ENCODE measurements at regions not wholly inside any gene's neighbourhood (a gene's known extent, or its start where the extent isn't known, plus 50 kb on each side); places are given as distances from the start of the nearest gene placed in this dataset.

DNA sequence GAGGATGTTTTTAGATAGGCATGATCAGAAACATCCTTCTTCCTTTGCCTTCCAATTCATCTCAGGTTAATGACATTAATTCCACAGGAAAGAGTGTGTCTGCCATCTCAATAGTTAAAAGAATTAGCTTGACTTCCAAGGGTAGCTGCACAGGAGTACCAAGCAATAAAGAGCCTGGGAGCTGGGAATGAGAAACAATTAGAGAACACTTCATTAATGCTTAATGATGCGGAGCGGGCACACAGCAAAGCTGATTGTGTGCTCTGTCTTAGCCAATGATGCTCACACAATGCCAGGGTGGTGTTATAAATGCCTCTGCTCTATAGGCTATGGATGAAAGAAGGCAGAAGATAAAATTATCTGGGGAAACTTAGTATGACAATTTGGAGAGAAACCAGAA is 1052.5 kb upstream of the LCORL start:
- ATAC-seq (replicated peaks) (no peak), DNase-seq (no peak)
- no peaks in the 10 kb centered on the region for H3K4me1 Mint-ChIP-seq (ENCODE audit: low read depth in 2 of 2)
- H3K27ac Mint-ChIP-seq = no peak overlapping the region
- no peak overlapping the region for H3K4me3 Mint-ChIP-seq
- H3K9me3 Mint-ChIP-seq = peaks cover 0 to 7% of the 10 kb centered on the region in 2 donors
- H3K27me3 Mint-ChIP-seq = no peaks in the 10 kb centered on the region
- no peaks in the 10 kb centered on the region for H3K36me3 Mint-ChIP-seq (ENCODE audit: insufficient read depth)

- H3K4me1 Mint-ChIP-seq (ENCODE audit: low read depth in 2 of 2) = no peaks in the 10 kb centered on the region
Measured at GRCh38 chr4:19063662-19064061, 1042.1 kb upstream of the LCORL start.

GRCh38 chr4:19054916-19055315 is 1033.4 kb upstream of the LCORL start:
- no peak for DNase-seq
- no peak for ATAC-seq (replicated peaks)
- Mint-ChIP-seq H3K27me3 (no peaks in the 10 kb centered on the region), H3K9me3 (peaks cover 4 to 6% of the 10 kb centered on the region in 2 donors), H3K27ac (no peak overlapping the region), H3K4me1 (ENCODE audit: low read depth in 2 of 2) (no peaks in the 10 kb centered on the region), H3K36me3 (ENCODE audit: insufficient read depth) (no peaks in the 10 kb centered on the region), H3K4me3 (no peak overlapping the region)

More at GRCh38 chr4:19063662-19064061, 1042.1 kb upstream of the LCORL start:
- H3K36me3 Mint-ChIP-seq (ENCODE audit: insufficient read depth) = no peaks in the 10 kb centered on the region
- H3K27me3 Mint-ChIP-seq = no peaks in the 10 kb centered on the region
- no peak overlapping the region for H3K27ac Mint-ChIP-seq
- no peak overlapping the region for H3K4me3 Mint-ChIP-seq
- no peak for DNase-seq
- peaks cover 18 to 32% of the 10 kb centered on the region in 2 donors for H3K9me3 Mint-ChIP-seq
- no peak for ATAC-seq (replicated peaks)

DNA sequence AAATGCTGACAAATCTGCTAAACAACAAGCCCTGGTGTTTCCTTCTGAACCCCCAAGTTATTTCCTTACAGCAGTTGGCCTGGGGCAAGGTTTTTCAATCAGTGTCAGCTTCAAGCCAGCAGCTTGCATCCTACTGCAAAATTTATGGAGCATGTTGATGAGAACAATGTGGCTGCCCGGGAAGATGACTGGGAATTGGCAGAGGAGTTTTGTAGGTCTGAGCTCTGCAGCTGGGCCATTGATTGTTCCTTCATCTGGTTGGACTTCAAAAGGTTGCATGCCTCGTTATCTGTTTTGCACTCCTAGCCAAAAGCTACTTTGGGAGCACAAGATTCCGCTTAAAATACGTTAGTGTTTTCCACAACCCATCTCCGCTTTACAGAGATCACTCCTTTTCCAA is 1030.3 kb upstream of the LCORL start:
- Mint-ChIP-seq H3K27me3 (no peaks in the 10 kb centered on the region), H3K9me3 (peaks cover 0 to 8% of the 10 kb centered on the region in 2 donors), H3K27ac (no peak overlapping the region), H3K36me3 (ENCODE audit: insufficient read depth) (no peaks in the 10 kb centered on the region), H3K4me3 (no peak overlapping the region), H3K4me1 (ENCODE audit: low read depth in 2 of 2) (no peaks in the 10 kb centered on the region)
- ATAC-seq (replicated peaks) = no peak
- DNase-seq = no peak

DNA sequence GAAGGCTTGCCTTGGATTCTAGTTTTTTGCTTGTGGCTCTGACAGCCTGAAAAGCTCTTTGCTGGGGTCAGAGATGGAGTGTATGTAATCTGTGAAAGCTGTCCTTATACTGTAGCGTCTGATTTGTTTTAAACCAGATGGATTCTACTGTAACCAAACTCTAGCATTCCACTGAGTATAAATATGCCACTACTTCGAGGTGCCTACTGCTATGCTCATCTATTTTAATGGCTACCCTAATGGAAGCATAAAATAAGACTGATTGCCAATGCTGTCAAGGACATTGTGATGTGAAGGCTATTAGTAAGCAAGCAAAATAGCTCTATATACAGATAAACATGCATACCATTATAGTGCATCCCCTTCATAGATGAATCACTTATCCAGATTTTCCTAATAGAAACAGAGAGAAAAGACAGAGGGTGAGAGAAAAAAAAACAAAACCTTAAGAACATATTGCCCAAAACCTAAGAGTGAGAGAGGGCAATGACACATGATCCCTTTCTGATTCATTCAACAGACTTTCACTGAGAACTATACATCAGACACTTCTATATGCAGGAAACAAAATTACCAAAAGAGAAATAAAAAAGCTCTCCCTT is 1025.8 kb upstream of the LCORL start:
- Mint-ChIP-seq H3K4me1 (ENCODE audit: low read depth in 2 of 2) (no peaks in the 10 kb centered on the region), H3K9me3 (peaks cover 11 to 13% of the 10 kb centered on the region in 2 donors), H3K27me3 (no peaks in the 10 kb centered on the region), H3K27ac (no peak overlapping the region), H3K4me3 (no peak overlapping the region), H3K36me3 (ENCODE audit: insufficient read depth) (no peaks in the 10 kb centered on the region)
- no peak for DNase-seq
- no peak for ATAC-seq (replicated peaks)

- H3K4me1 Mint-ChIP-seq (ENCODE audit: low read depth in 2 of 2) = no peaks in the 10 kb centered on the region
- H3K36me3 Mint-ChIP-seq (ENCODE audit: insufficient read depth) = no peaks in the 10 kb centered on the region
- DNase-seq = no peak
- no peak overlapping the region for H3K4me3 Mint-ChIP-seq
- peaks cover 10 to 21% of the 10 kb centered on the region in 2 donors for H3K9me3 Mint-ChIP-seq
- no peak for ATAC-seq (replicated peaks)
- no peak overlapping the region for H3K27ac Mint-ChIP-seq
- H3K27me3 Mint-ChIP-seq = no peaks in the 10 kb centered on the region
Measured at GRCh38 chr4:19039816-19040215, 1018.3 kb upstream of the LCORL start.

- Mint-ChIP-seq H3K36me3 (ENCODE audit: insufficient read depth) (no peaks in the 10 kb centered on the region), H3K4me1 (ENCODE audit: low read depth in 2 of 2) (no peaks in the 10 kb centered on the region), H3K4me3 (no peak overlapping the region), H3K27me3 (no peaks in the 10 kb centered on the region), H3K9me3 (peaks cover 6 to 9% of the 10 kb centered on the region in 2 donors), H3K27ac (no peak overlapping the region)
- DNase-seq (no peak), ATAC-seq (replicated peaks) (no peak)
Measured at GRCh38 chr4:19038231-19038630, 1016.7 kb upstream of the LCORL start.

- ATAC-seq (replicated peaks) (no peak), DNase-seq (no peak)
- H3K27me3 Mint-ChIP-seq = no peaks in the 10 kb centered on the region
- H3K36me3 Mint-ChIP-seq (ENCODE audit: insufficient read depth) = no peaks in the 10 kb centered on the region
- H3K9me3 Mint-ChIP-seq = peaks cover 0 to 7% of the 10 kb centered on the region in 2 donors
- H3K27ac Mint-ChIP-seq = no peak overlapping the region
- H3K4me1 Mint-ChIP-seq (ENCODE audit: low read depth in 2 of 2) = no peaks in the 10 kb centered on the region
- H3K4me3 Mint-ChIP-seq = no peak overlapping the region
Measured at GRCh38 chr4:19033816-19034733, 1012.5 kb upstream of the LCORL start.

- peaks cover 0 to 10% of the 10 kb centered on the region in 2 donors for H3K9me3 Mint-ChIP-seq
- no peak overlapping the region for H3K4me3 Mint-ChIP-seq
- no peaks in the 10 kb centered on the region for H3K36me3 Mint-ChIP-seq (ENCODE audit: insufficient read depth)
- no peak overlapping the region for H3K27ac Mint-ChIP-seq
- H3K4me1 Mint-ChIP-seq (ENCODE audit: low read depth in 2 of 2) = no peaks in the 10 kb centered on the region
- DNase-seq = no peak
- H3K27me3 Mint-ChIP-seq = no peaks in the 10 kb centered on the region
- no peak for ATAC-seq (replicated peaks)
Measured at GRCh38 chr4:19030536-19030935, 1009.0 kb upstream of the LCORL start.

- DNase-seq (no peak), ATAC-seq (replicated peaks) (no peak)
- no peak overlapping the region for H3K27ac Mint-ChIP-seq
- H3K9me3 Mint-ChIP-seq = peaks cover 0 to 10% of the 10 kb centered on the region in 2 donors
- H3K4me1 Mint-ChIP-seq (ENCODE audit: low read depth in 2 of 2) = no peaks in the 10 kb centered on the region
- H3K27me3 Mint-ChIP-seq = no peaks in the 10 kb centered on the region
- H3K36me3 Mint-ChIP-seq (ENCODE audit: insufficient read depth) = no peaks in the 10 kb centered on the region
- no peak overlapping the region for H3K4me3 Mint-ChIP-seq
Measured at GRCh38 chr4:19030048-19030447, 1008.5 kb upstream of the LCORL start.

- no peaks in the 10 kb centered on the region for H3K27me3 Mint-ChIP-seq
- no peaks in the 10 kb centered on the region for H3K4me1 Mint-ChIP-seq (ENCODE audit: low read depth in 2 of 2)
- H3K36me3 Mint-ChIP-seq (ENCODE audit: insufficient read depth) = no peaks in the 10 kb centered on the region
- peaks cover 0 to 7% of the 10 kb centered on the region in 2 donors for H3K9me3 Mint-ChIP-seq
- H3K4me3 Mint-ChIP-seq = no peak overlapping the region
- H3K27ac Mint-ChIP-seq = no peak overlapping the region
- ATAC-seq (replicated peaks) (no peak), DNase-seq (no peak)
Measured at GRCh38 chr4:19026281-19026680, 1004.7 kb upstream of the LCORL start.

DNA sequence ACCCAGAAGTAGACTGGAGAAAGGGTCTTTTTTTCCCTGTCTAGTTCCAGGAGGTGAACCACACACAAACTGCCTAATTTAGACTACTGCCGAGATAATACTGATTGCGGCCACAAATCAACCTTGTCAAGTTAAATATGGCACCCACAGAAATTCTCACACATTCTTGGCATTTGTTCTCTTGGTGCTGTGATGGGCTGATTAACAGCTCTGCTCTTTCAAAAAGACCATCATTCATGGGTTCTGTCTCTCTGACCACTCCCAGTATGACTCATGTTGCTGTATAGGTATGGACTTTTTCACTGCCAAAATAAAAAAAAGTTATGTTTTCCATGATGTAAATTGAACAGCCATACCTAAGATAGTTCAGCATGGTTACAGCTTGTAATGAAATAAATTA is 1003.5 kb upstream of the LCORL start:
- no peaks in the 10 kb centered on the region for H3K4me1 Mint-ChIP-seq (ENCODE audit: low read depth in 2 of 2)
- no peak overlapping the region for H3K4me3 Mint-ChIP-seq
- H3K36me3 Mint-ChIP-seq (ENCODE audit: insufficient read depth) = no peaks in the 10 kb centered on the region
- DNase-seq = no peak
- ATAC-seq (replicated peaks) = no peak
- H3K9me3 Mint-ChIP-seq = peaks cover 7% of the 10 kb centered on the region in 2 donors
- H3K27ac Mint-ChIP-seq = no peak overlapping the region
- H3K27me3 Mint-ChIP-seq = no peaks in the 10 kb centered on the region

- Mint-ChIP-seq H3K36me3 (ENCODE audit: insufficient read depth) (no peaks in the 10 kb centered on the region), H3K4me1 (ENCODE audit: low read depth in 2 of 2) (no peaks in the 10 kb centered on the region), H3K27ac (no peak overlapping the region), H3K4me3 (no peak overlapping the region), H3K9me3 (peaks cover 5 to 7% of the 10 kb centered on the region in 2 donors), H3K27me3 (no peaks in the 10 kb centered on the region)
- DNase-seq = no peak
- ATAC-seq (replicated peaks) = no peak
Measured at GRCh38 chr4:19024047-19024446, 1002.5 kb upstream of the LCORL start.

- no peaks in the 10 kb centered on the region for H3K36me3 Mint-ChIP-seq (ENCODE audit: insufficient read depth)
- H3K9me3 Mint-ChIP-seq = peaks cover 7 to 13% of the 10 kb centered on the region in 2 donors
- H3K27me3 Mint-ChIP-seq = no peaks in the 10 kb centered on the region
- H3K4me1 Mint-ChIP-seq (ENCODE audit: low read depth in 2 of 2) = no peaks in the 10 kb centered on the region
- DNase-seq (no peak), ATAC-seq (replicated peaks) (no peak)
- H3K4me3 Mint-ChIP-seq = no peak overlapping the region
- no peak overlapping the region for H3K27ac Mint-ChIP-seq
Measured at GRCh38 chr4:19021617-19022016, 1000.1 kb upstream of the LCORL start.

Data from effector memory CD8-positive, alpha-beta T cell (primary cell).